ENCODE measurements at regions not wholly inside any gene's neighbourhood (a gene's known extent, or its start where the extent isn't known, plus 50 kb on each side); places are given as distances from the start of the nearest gene placed in this dataset.

DNA sequence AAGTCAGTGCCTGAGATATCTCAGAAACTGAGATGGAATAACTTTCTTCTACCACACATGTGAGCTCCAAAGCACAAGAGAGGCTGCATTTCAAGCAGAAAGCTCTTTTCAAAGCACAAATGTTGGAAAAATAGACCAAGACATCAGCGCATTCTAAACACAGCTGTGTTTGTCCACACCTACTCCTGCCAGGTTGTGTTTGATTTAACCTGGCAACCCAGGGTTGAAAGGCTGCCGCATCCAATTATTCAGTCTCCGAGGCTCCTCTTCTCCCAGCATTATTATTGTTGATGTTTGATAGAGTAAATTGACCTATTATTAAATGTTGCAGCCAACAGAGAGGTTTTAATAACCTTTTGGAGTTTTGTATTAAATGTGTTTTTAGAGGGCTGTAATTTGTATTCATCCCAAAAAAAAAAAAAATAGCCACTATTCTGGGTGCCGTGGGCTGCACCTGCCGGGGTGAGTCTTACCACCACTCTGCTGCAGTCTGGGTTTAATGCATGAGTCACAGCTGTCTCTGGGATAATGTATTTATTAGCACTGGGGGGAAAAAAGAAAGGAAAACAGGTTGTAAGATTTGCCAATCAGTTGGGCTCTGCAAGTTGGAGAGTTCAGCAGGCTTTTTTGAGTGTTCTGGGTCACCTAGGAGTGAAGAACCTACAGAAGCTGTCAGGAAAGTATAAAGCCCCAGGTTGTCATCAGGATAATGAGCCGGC lies 105.2 kb upstream of the NOCT start:
- TF ChIP-seq EP300 (IDR thresholded peaks at IDR 0.05) = no peak
- TF ChIP-seq, protein P1, sequence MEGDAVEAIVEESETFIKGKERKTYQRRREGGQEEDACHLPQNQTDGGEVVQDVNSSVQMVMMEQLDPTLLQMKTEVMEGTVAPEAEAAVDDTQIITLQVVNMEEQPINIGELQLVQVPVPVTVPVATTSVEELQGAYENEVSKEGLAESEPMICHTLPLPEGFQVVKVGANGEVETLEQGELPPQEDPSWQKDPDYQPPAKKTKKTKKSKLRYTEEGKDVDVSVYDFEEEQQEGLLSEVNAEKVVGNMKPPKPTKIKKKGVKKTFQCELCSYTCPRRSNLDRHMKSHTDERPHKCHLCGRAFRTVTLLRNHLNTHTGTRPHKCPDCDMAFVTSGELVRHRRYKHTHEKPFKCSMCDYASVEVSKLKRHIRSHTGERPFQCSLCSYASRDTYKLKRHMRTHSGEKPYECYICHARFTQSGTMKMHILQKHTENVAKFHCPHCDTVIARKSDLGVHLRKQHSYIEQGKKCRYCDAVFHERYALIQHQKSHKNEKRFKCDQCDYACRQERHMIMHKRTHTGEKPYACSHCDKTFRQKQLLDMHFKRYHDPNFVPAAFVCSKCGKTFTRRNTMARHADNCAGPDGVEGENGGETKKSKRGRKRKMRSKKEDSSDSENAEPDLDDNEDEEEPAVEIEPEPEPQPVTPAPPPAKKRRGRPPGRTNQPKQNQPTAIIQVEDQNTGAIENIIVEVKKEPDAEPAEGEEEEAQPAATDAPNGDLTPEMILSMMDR (IDR thresholded peaks at IDR 0.05) = no peak
